ENCODE measurements at regions not wholly inside any gene's neighbourhood (a gene's known extent, or its start where the extent isn't known, plus 50 kb on each side); places are given as distances from the start of the nearest gene placed in this dataset.
"Not testable (repeated sequence)": the region's sequence is repeated elsewhere in the genome, so short reads cannot be mapped to it uniquely, and the experiment has no call there.

DNA sequence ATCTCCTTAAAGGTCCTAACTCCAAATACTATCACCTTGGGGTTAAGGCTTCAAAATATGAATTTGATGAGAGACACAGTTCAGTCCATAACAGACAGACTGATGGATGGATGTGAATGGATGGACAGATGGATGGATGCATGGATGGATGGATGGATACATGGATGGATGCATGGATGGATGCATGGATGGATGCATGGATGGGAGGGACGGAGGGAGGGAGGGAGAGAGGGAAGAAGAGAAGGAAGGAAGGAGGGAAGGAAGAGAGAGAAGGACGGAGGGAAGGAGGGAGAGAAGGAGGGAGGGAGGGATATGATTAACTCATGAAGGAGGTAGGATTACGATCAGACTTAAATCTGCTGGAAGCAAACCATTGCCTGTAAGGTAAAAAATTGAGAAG is 192.4 kb downstream of the LRRN1 start:
- H3K4me1 ChIP-seq = no peaks in the 10 kb centered on the region
- H3K4me3 ChIP-seq = no peak overlapping the region
- no peaks in the 10 kb centered on the region for H3K36me3 ChIP-seq
- DNase-seq (ENCODE audit: low spot score in 2 of 2) = no peak
- no peaks in the 10 kb centered on the region for H3K27me3 ChIP-seq
- no peak overlapping the region for H3K27ac ChIP-seq
- H3K9me3 ChIP-seq = peaks cover 0 to 6% of the 10 kb centered on the region in 2 donors
- TF ChIP-seq, protein P1, sequence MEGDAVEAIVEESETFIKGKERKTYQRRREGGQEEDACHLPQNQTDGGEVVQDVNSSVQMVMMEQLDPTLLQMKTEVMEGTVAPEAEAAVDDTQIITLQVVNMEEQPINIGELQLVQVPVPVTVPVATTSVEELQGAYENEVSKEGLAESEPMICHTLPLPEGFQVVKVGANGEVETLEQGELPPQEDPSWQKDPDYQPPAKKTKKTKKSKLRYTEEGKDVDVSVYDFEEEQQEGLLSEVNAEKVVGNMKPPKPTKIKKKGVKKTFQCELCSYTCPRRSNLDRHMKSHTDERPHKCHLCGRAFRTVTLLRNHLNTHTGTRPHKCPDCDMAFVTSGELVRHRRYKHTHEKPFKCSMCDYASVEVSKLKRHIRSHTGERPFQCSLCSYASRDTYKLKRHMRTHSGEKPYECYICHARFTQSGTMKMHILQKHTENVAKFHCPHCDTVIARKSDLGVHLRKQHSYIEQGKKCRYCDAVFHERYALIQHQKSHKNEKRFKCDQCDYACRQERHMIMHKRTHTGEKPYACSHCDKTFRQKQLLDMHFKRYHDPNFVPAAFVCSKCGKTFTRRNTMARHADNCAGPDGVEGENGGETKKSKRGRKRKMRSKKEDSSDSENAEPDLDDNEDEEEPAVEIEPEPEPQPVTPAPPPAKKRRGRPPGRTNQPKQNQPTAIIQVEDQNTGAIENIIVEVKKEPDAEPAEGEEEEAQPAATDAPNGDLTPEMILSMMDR (IDR thresholded peaks at IDR 0.05) = no peak
- intact Hi-C loops (cut with DNase I) = no loop called here

- H3K36me3 ChIP-seq = no peaks in the 10 kb centered on the region
- H3K9me3 ChIP-seq = peaks cover 0 to 6% of the 10 kb centered on the region in 2 donors
- H3K27me3 ChIP-seq = no peaks in the 10 kb centered on the region
- H3K4me1 ChIP-seq = no peaks in the 10 kb centered on the region
- intact Hi-C loops (cut with DNase I) = no loop called here
- TF ChIP-seq, protein P1 (IDR thresholded peaks at IDR 0.05) = no peak
- no peak overlapping the region for H3K4me3 ChIP-seq
- no peak for DNase-seq (ENCODE audit: low spot score in 2 of 2)
- no peak overlapping the region for H3K27ac ChIP-seq
These were observed 193.2 kb downstream of the LRRN1 start for GRCh38 chr3:3992312-3992874.

- DNase-seq (ENCODE audit: low spot score in 2 of 2) = no peak
- Histone ChIP-seq H3K27me3 (no peaks in the 10 kb centered on the region), H3K9me3 (peaks cover 0 to 6% of the 10 kb centered on the region in 2 donors), H3K27ac (no peak overlapping the region), H3K4me3 (no peak overlapping the region), H3K4me1 (no peaks in the 10 kb centered on the region), H3K36me3 (no peaks in the 10 kb centered on the region)
- TF ChIP-seq, protein P1 (IDR thresholded peaks at IDR 0.05) = peak in 1 of 3 experiments; percentile 31
- intact Hi-C loops (cut with DNase I) = no loop called here
These were observed 199.1 kb downstream of the LRRN1 start for GRCh38 chr3:3998140-3998922.

GRCh38 chr3:3999340-3999739 is 200.1 kb downstream of the LRRN1 start:
- intact Hi-C loops (cut with DNase I); DNase-seq (ENCODE audit: low spot score in 2 of 2); H3K4me3 ChIP-seq; H3K36me3 ChIP-seq; H3K27ac ChIP-seq; H3K4me1 ChIP-seq; H3K27me3 ChIP-seq; H3K9me3 ChIP-seq: not testable (repeated sequence)

GRCh38 chr3:4001976-4002375 is 202.7 kb downstream of the LRRN1 start:
- no peaks in the 10 kb centered on the region for H3K9me3 ChIP-seq
- DNase-seq (ENCODE audit: low spot score in 2 of 2) = no peak
- H3K36me3 ChIP-seq = no peaks in the 10 kb centered on the region
- H3K4me1 ChIP-seq = no peaks in the 10 kb centered on the region
- H3K27ac ChIP-seq = no peak overlapping the region
- intact Hi-C loops (cut with DNase I) = no loop called here
- no peak overlapping the region for H3K4me3 ChIP-seq
- TF ChIP-seq, protein P1 (IDR thresholded peaks at IDR 0.05) = no peak
- H3K27me3 ChIP-seq = no peaks in the 10 kb centered on the region

DNA sequence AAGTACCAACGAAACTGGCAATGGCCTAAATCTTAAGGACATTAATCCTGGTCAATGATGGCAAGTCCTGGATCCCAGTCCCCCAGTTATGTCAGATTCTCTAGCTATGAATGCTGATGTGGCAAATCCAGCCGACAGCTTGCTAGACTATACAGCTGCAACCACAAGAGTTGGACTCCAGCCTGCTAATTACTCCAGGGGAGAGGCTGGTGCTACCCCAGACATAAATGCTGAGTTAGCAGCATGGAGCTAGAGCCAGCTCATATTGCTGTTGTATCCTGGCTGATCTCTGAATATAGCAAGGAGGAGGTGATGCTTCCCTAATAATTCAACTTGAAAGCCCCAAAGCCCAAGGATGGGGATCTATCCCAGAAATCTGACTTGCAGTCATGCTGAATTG is 207.1 kb downstream of the LRRN1 start:
- no peaks in the 10 kb centered on the region for H3K9me3 ChIP-seq
- H3K27me3 ChIP-seq = no peaks in the 10 kb centered on the region
- H3K4me3 ChIP-seq = no peak overlapping the region
- no peaks in the 10 kb centered on the region for H3K36me3 ChIP-seq
- H3K4me1 ChIP-seq = no peaks in the 10 kb centered on the region
- TF ChIP-seq, protein P1 (IDR thresholded peaks at IDR 0.05) = no peak
- DNase-seq (ENCODE audit: low spot score in 2 of 2) = no peak
- H3K27ac ChIP-seq = no peak overlapping the region
- intact Hi-C loops (cut with DNase I) = no loop called here
